DND-41 (cell line): ENCODE measurements at regions not wholly inside any gene's neighbourhood (a gene's known extent, or its start where the extent isn't known, plus 50 kb on each side); places are given as distances from the start of the nearest gene placed in this dataset.
"Not testable (repeated sequence)": the region's sequence is repeated elsewhere in the genome, so short reads cannot be mapped to it uniquely, and the experiment has no call there.

Source experiments
- ATAC-seq: fragments of 200-7000 bp; cut with Tn5 transposase; 3 replicates; pipeline ENCODE4 v1.9.1; 2021; ENCODE audit warnings: low read depth; ENCODE audit not compliant: insufficient read depth
- DNase-seq: peaks from one replicate; pipeline ENCODE4 v3.0.0-alpha.2; 2020
- H2AFZ ChIP-seq: 2 replicates; pipeline ENCODE4 v1.6.0; 2012; ENCODE audit warnings: low read depth, low read length
- H3K27ac ChIP-seq: 2 replicates; pipeline ENCODE4 v1.5.1; 2012; ENCODE audit warnings: low read length, inconsistent platforms
- H3K27me3 ChIP-seq: fragments of 200-600 bp; sonication (generic); 2 replicates; pipeline ENCODE4 v1.6.0; 2012; ENCODE audit warnings: low read length, mild to moderate bottlenecking, inconsistent platforms; ENCODE audit not compliant: insufficient read depth, poor library complexity
- H3K36me3 ChIP-seq: 2 replicates; pipeline ENCODE4 v1.5.1; 2012; ENCODE audit warnings: low read length, inconsistent platforms; ENCODE audit not compliant: insufficient read depth
- H3K4me1 ChIP-seq: 2 replicates; pipeline ENCODE4 v1.5.1; 2012; ENCODE audit warnings: mild to moderate bottlenecking, low read length; ENCODE audit not compliant: insufficient read depth
- H3K4me2 ChIP-seq: 2 replicates; pipeline ENCODE4 v1.6.0; 2012; ENCODE audit warnings: mild to moderate bottlenecking, moderate library complexity, low read length, inconsistent platforms; ENCODE audit not compliant: insufficient read depth
- H3K4me3 ChIP-seq, 2 experiments: fragments of 200-600 bp in 1 of 2; shearing (Covaris generic) in 1 of 2; 2 replicates each; pipeline ENCODE4 v1.5.1; 2012 to 2016; ENCODE audit warnings: inconsistent platforms in 2 of 2, low read length in 2 of 2, mild to moderate bottlenecking in 2 of 2, low read depth in 1 of 2, moderate library complexity in 1 of 2
- H3K79me2 ChIP-seq: 2 replicates; pipeline ENCODE4 v1.6.0; 2012; ENCODE audit warnings: low read length, inconsistent platforms; ENCODE audit not compliant: insufficient read depth
- H3K9ac ChIP-seq: 2 replicates; pipeline ENCODE4 v1.6.0; 2012; ENCODE audit warnings: low read depth, mild to moderate bottlenecking, inconsistent platforms, low read length, moderate library complexity
- H3K9me3 ChIP-seq: 2 replicates; pipeline ENCODE4 v1.5.1; 2012; ENCODE audit warnings: low read length, moderate library complexity, mild to moderate bottlenecking, inconsistent platforms; ENCODE audit not compliant: insufficient read depth, severe bottlenecking
- H4K20me1 ChIP-seq: 2 replicates; pipeline ENCODE4 v1.6.0; 2012; ENCODE audit warnings: low read length; ENCODE audit not compliant: insufficient read depth
- CTCF ChIP-seq: IDR thresholded peaks from 2 replicates; pipeline ENCODE4 v1.5.1; 2012; ENCODE audit warnings: borderline replicate concordance, low read length, moderate library complexity, mild to moderate bottlenecking; ENCODE audit not compliant: poor library complexity, severe bottlenecking; ENCODE audit errors: extremely low read depth
- EZH2 ChIP-seq: IDR thresholded peaks from 3 replicates; pipeline ENCODE4 v1.6.1; 2012; ENCODE audit warnings: borderline replicate concordance, low read depth, mild to moderate bottlenecking, moderate library complexity, low read length, inconsistent platforms; ENCODE audit not compliant: severe bottlenecking

GRCh38 chr7:81062755-81063154 is 143.9 kb upstream of the SEMA3C start:
- no peak overlapping the region for H2AFZ ChIP-seq
- no peaks in the 10 kb centered on the region for H3K79me2 ChIP-seq
- H3K9me3 ChIP-seq: no peaks in the 10 kb centered on the region
- H3K4me1 ChIP-seq: no peaks in the 10 kb centered on the region
- ATAC-seq: no peak
- TF ChIP-seq CTCF (no peak), EZH2 (no peak)
- no peak for DNase-seq
- H3K36me3 ChIP-seq: no peaks in the 10 kb centered on the region
- H3K4me3 ChIP-seq: no peak overlapping the region
- no peak overlapping the region for H3K9ac ChIP-seq
- H3K27ac ChIP-seq: no peak overlapping the region
- no peaks in the 10 kb centered on the region for H3K27me3 ChIP-seq
- H4K20me1 ChIP-seq: no peaks in the 10 kb centered on the region
- H3K4me2 ChIP-seq: no peak overlapping the region

- DNase-seq, H3K9me3 ChIP-seq, H3K4me1 ChIP-seq, H2AFZ ChIP-seq, H3K27ac ChIP-seq, H3K27me3 ChIP-seq, ATAC-seq, H4K20me1 ChIP-seq, H3K4me3 ChIP-seq, H3K9ac ChIP-seq, H3K4me2 ChIP-seq, H3K79me2 ChIP-seq, H3K36me3 ChIP-seq: not testable (repeated sequence)
These were observed 138.6 kb upstream of the SEMA3C start for GRCh38 chr7:81057469-81057868.

DNA sequence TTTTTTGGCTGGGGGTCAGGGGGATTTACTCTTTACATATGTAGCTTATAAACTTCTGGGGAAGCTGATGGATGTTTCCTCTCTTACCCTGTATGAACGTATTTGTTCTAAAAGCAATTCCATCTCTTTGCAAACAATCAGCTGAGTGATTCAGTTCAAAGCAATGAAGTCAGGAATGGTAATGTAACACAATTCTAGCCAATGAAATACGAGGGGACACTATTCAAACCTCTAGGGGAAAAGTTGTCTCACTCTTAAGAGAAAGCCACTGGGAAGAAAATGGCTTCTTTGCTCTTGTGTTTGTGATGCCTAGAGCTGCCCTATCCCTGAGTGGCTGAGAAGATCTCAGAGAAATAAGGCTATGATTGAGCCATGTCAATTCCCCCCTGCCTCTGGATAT is 134.8 kb upstream of the SEMA3C start:
- Histone ChIP-seq H2AFZ (no peak overlapping the region), H3K9ac (no peak overlapping the region)
- TF ChIP-seq EZH2 (no peak), CTCF (no peak)

DNA sequence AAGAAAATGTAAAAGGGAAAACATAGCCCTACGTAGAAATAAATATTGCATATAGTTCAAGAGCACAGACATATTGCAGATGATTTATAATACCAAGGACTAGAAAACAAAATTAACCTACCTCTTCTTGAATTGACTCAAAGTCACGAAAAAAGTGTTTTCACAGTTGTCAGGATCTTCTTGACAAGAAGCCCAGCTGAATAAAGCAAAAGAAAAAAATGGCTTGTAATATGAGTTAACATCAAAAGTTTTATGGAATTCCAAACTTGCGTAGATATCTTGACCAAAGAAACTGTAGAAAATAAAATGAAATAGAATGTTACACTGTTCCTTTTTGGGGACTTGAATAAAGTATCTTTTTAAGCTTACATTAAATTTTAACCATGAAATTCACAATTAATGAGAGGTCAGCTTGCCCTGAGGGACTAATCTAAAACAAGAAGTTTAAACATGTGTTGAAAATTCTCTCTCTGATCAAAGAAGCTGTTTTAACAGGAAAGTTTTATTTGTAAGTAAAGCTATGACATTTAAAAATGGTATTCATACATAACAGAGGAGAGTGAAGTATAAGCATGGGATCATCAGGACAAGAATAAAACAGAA is 133.1 kb upstream of the SEMA3C start:
- DNase-seq: no peak
- H2AFZ ChIP-seq: no peak overlapping the region
- H3K4me3 ChIP-seq: no peak overlapping the region
- H3K27ac ChIP-seq: no peak overlapping the region
- no peak overlapping the region for H3K9ac ChIP-seq
- ATAC-seq: no peak
- H3K4me2 ChIP-seq: no peak overlapping the region
- TF ChIP-seq CTCF: no peak
- no peak for TF ChIP-seq EZH2
- H3K36me3 ChIP-seq: no peaks in the 10 kb centered on the region
- no peaks in the 10 kb centered on the region for H3K79me2 ChIP-seq
- no peaks in the 10 kb centered on the region for H3K9me3 ChIP-seq
- H3K4me1 ChIP-seq: no peaks in the 10 kb centered on the region
- H3K27me3 ChIP-seq: no peaks in the 10 kb centered on the region
- no peaks in the 10 kb centered on the region for H4K20me1 ChIP-seq

More for the DNA sequence above, 134.8 kb upstream of the SEMA3C start:
- Histone ChIP-seq H4K20me1 (no peaks in the 10 kb centered on the region), H3K9me3 (no peaks in the 10 kb centered on the region), H3K27ac (no peak overlapping the region), H3K27me3 (no peaks in the 10 kb centered on the region), H3K4me3 (no peak overlapping the region), H3K79me2 (no peaks in the 10 kb centered on the region), H3K36me3 (no peaks in the 10 kb centered on the region), H3K4me2 (no peak overlapping the region), H3K4me1 (no peaks in the 10 kb centered on the region)
- DNase-seq (no peak), ATAC-seq (no peak)
